Cardiac muscle cell (in vitro differentiated cells and primary cell): ENCODE measurements at regions not wholly inside any gene's neighbourhood (a gene's known extent, or its start where the extent isn't known, plus 50 kb on each side); places are given as distances from the start of the nearest gene placed in this dataset.
A peak's percentile ranks its signal among the peaks of the same experiment; 100 is the strongest.

ENCODE experiments used
- DNase-seq, 2 donors: peaks; one replicate each; pipeline versions ENCODE4 v3.0.0 to v3.0.0-alpha.2; 2010 to 2017; ENCODE audit warnings: low read depth in 1 of 2, low spot score in 1 of 2
- H3K27ac ChIP-seq: fragments of 200-600 bp; sonication (generic); 2 replicates; pipeline ENCODE4 v1.5.1; 2016
- H3K27me3 ChIP-seq: fragments of 200-600 bp; sonication (generic); 2 replicates; pipeline ENCODE4 v1.6.0; 2016; ENCODE audit warnings: control low read depth
- H3K36me3 ChIP-seq: fragments of 200-600 bp; sonication (generic); 2 replicates; pipeline ENCODE4 v1.5.1; 2016; ENCODE audit warnings: control low read depth
- H3K4me1 ChIP-seq: fragments of 200-600 bp; sonication (generic); 2 replicates; pipeline ENCODE4 v1.8.1; 2017; ENCODE audit warnings: low read depth, mild to moderate bottlenecking, mixed run types
- H3K4me3 ChIP-seq: fragments of 200-600 bp; sonication (generic); 2 replicates; pipeline ENCODE4 v1.5.1; 2016; ENCODE audit warnings: mild to moderate bottlenecking
- H3K9me3 ChIP-seq: fragments of 200-600 bp; sonication (generic); 2 replicates; pipeline ENCODE4 v1.5.1; 2017; ENCODE audit warnings: low read depth, mild to moderate bottlenecking, control low read depth
- TF ChIP-seq, protein P1 (sequence below): IDR thresholded peaks from 2 replicates; pipeline ENCODE4 v1.5.1; 2012; ENCODE audit warnings: low read depth, mild to moderate bottlenecking, low read length

DNA sequence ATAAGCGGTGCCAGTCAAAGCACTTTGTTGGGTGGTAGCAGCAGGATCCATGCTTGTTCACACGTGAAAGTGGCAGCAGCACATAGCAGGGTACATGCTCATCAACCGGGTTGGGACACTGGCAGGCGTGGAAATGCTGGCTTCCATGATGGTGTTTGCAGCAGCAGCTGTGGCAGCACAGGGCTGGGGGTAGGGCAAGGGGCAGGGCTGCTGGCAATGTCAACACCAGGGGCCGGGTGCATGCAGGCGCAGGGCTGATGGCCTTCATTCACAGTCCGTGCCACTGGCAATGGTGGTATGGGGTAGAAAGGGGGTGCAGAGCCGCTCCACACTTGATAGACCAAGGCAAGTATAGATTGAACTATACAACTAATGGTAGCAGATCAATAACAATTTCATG is 374.7 kb upstream of the FAM241A start:
- Histone ChIP-seq H3K27me3 (no peaks in the 10 kb centered on the region), H3K4me1 (peaks cover 13% of the 10 kb centered on the region), H3K27ac (no peak overlapping the region), H3K4me3 (no peak overlapping the region), H3K36me3 (no peaks in the 10 kb centered on the region), H3K9me3 (no peaks in the 10 kb centered on the region)
- no peak for DNase-seq
- TF ChIP-seq, protein P1, sequence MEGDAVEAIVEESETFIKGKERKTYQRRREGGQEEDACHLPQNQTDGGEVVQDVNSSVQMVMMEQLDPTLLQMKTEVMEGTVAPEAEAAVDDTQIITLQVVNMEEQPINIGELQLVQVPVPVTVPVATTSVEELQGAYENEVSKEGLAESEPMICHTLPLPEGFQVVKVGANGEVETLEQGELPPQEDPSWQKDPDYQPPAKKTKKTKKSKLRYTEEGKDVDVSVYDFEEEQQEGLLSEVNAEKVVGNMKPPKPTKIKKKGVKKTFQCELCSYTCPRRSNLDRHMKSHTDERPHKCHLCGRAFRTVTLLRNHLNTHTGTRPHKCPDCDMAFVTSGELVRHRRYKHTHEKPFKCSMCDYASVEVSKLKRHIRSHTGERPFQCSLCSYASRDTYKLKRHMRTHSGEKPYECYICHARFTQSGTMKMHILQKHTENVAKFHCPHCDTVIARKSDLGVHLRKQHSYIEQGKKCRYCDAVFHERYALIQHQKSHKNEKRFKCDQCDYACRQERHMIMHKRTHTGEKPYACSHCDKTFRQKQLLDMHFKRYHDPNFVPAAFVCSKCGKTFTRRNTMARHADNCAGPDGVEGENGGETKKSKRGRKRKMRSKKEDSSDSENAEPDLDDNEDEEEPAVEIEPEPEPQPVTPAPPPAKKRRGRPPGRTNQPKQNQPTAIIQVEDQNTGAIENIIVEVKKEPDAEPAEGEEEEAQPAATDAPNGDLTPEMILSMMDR = no peak

DNA sequence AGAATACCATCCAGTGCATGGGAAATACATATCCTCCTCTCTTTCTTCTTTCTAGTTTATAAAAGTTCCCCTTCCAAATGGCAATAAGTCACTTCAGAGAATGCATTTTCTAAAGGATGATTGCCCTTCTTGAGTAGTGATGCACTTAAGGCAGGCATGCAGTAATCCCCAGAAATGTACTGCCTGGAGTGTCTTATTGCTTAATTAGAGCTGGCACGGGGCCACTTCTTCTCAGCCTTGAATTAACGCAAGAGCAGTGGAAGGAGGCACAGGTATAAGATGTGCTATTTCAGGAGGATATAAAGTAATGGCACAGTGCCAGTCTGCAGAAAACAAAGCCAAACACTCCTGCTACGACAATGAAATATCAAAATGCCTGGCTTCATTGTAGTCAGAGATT is 371.4 kb upstream of the FAM241A start:
- H3K27ac ChIP-seq = no peak overlapping the region
- H3K27me3 ChIP-seq = no peaks in the 10 kb centered on the region
- peak; percentile 5 to 24 for DNase-seq
- TF ChIP-seq, protein P1 = no peak
- H3K9me3 ChIP-seq = no peaks in the 10 kb centered on the region
- H3K4me1 ChIP-seq = peaks cover 18% of the 10 kb centered on the region
- H3K36me3 ChIP-seq = no peaks in the 10 kb centered on the region
- no peak overlapping the region for H3K4me3 ChIP-seq

DNA sequence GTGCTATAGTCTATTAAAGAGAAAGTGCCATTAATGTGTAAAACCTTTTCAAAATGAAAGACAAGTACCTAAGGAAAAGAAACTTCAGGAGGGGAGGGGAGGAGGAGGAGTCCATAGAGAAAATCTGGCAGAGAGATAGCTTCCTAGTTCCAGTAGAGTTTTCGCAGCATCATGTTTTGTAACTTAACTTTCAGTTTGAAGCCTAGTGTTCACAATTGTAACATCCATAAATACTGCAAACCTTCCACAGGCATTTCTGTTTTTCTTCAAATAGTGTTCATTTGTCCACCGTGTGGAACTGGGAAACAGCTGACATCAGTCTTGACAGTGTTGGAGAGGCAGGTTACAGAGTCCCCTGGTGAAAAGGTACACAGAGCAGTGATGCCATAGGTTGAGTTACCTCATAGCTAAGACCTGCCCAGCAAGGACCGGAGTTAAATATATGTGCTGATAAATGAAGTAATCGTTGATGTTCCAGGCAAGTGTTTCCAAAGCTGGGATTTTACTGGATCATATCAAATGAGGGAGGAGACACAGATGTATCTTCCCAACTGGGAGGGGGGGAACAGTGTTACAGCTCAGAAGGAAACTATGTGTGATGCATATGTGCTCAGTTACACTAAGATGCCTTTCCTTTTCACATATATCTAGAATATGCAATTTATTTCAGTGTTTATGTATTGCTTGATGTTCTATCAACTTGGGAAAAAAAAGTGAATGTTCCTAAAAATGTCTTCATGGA is 369.5 kb upstream of the FAM241A start:
- Histone ChIP-seq H3K4me1 (peaks cover 18% of the 10 kb centered on the region), H3K36me3 (no peaks in the 10 kb centered on the region), H3K4me3 (no peak overlapping the region), H3K9me3 (no peaks in the 10 kb centered on the region), H3K27ac (no peak overlapping the region), H3K27me3 (no peaks in the 10 kb centered on the region)
- DNase-seq = no peak
- TF ChIP-seq, protein P1 = no peak

DNA sequence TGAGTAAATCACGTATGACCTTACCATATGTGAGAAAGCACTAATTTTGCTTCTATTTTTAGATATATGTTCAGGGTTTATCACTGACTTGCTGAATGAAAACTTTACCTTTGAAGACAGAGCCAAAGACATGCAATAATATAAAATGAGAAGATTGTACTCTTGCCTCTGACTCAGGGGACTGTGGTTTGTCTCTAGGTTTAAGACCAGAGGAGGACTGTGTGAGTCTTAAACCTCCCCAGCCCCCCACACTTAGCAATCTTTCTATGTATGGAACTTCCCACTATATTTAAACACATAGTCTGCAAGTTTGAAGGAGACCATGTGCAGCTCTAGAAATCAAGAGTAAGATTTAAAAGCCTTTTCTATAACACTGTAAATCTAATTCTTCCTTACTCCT is 368.7 kb upstream of the FAM241A start:
- TF ChIP-seq, protein P1 = no peak
- Histone ChIP-seq H3K4me3 (no peak overlapping the region), H3K36me3 (no peaks in the 10 kb centered on the region), H3K9me3 (no peaks in the 10 kb centered on the region), H3K27ac (no peak overlapping the region), H3K27me3 (no peaks in the 10 kb centered on the region), H3K4me1 (peaks cover 18% of the 10 kb centered on the region)
- DNase-seq = no peak

DNA sequence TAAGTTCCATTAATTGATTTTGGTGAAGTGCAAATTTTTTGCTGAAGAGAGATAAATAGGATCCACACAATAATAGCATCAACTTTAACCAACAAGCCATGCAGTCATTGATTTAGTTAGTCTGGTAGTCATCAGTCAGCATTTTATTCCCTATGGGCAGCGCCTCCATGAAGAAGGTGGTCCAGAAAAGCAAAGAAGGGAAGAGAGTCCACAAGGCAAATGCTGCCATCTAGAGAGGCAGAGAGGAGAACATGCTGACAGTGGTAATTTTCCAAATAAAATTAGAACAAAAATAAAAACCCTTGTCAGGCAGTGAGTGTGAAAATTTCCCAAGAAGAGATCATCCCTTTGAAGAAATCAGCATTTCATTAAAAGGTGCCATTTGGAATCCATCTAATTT is 366.7 kb upstream of the FAM241A start:
- no peaks in the 10 kb centered on the region for H3K9me3 ChIP-seq
- peak in 1 of 2 donors; percentile 37 for DNase-seq
- no peaks in the 10 kb centered on the region for H3K27me3 ChIP-seq
- no peak overlapping the region for H3K4me3 ChIP-seq
- H3K36me3 ChIP-seq = no peaks in the 10 kb centered on the region
- TF ChIP-seq, protein P1 = no peak
- H3K27ac ChIP-seq = no peak overlapping the region
- peaks cover 12% of the 10 kb centered on the region for H3K4me1 ChIP-seq
